NCI-H82 (cell line): ENCODE measurements at regions not wholly inside any gene's neighbourhood (a gene's known extent, or its start where the extent isn't known, plus 50 kb on each side); places are given as distances from the start of the nearest gene placed in this dataset.
"Not testable (repeated sequence)": the region's sequence is repeated elsewhere in the genome, so short reads cannot be mapped to it uniquely, and the experiment has no call there.

Experiments
- DNase-seq: peaks from one replicate; lab custom pipeline; 2025; lab: John Stamatoyannopoulos, UW

- DNase-seq, result no peak
Observed at GRCh38 chr3:816605-817004, 276.2 kb upstream of the CNTN6 start.

- DNase-seq, result no peak
Observed at GRCh38 chr3:834679-835078, 258.1 kb upstream of the CNTN6 start.

- DNase-seq, result no peak
Observed at GRCh38 chr3:835096-835495, 257.7 kb upstream of the CNTN6 start.

- no peak for DNase-seq
Observed at GRCh38 chr3:839981-840380, 252.8 kb upstream of the CNTN6 start.

- DNase-seq, result no peak
Observed at GRCh38 chr3:851098-851790, 241.6 kb upstream of the CNTN6 start.

GRCh38 chr3:852033-852432 is 240.8 kb upstream of the CNTN6 start:
- DNase-seq, result peak; percentile 12

GRCh38 chr3:853489-853888 is 239.3 kb upstream of the CNTN6 start:
- DNase-seq, result no peak

GRCh38 chr3:859135-859534 is 233.7 kb upstream of the CNTN6 start:
- DNase-seq, result no peak

- DNase-seq, result no peak
Observed at GRCh38 chr3:861721-862120, 231.1 kb upstream of the CNTN6 start.

- no peak for DNase-seq
Observed at GRCh38 chr3:869269-869668, 223.6 kb upstream of the CNTN6 start.

- no peak for DNase-seq
Observed at GRCh38 chr3:869734-870133, 223.1 kb upstream of the CNTN6 start.

- no peak for DNase-seq
Observed at GRCh38 chr3:871651-872050, 221.2 kb upstream of the CNTN6 start.

- DNase-seq, result no peak
Observed at GRCh38 chr3:877001-877400, 215.8 kb upstream of the CNTN6 start.

- DNase-seq, result no peak
Observed at GRCh38 chr3:878746-879145, 214.1 kb upstream of the CNTN6 start.

GRCh38 chr3:880371-880770 is 212.5 kb upstream of the CNTN6 start:
- peak; percentile 90 for DNase-seq

GRCh38 chr3:882533-882932 is 210.3 kb upstream of the CNTN6 start:
- DNase-seq, result no peak

- peak; percentile 31 for DNase-seq
Observed at GRCh38 chr3:901953-902778, 190.7 kb upstream of the CNTN6 start.

- DNase-seq, result no peak
Observed at GRCh38 chr3:905217-905616, 187.6 kb upstream of the CNTN6 start.

GRCh38 chr3:906739-907138 is 186.1 kb upstream of the CNTN6 start:
- no peak for DNase-seq

- peak; percentile 47 for DNase-seq
Observed at GRCh38 chr3:908839-909238, 184.0 kb upstream of the CNTN6 start.

- DNase-seq, result not testable (repeated sequence)
Observed at GRCh38 chr3:912717-913116, 180.1 kb upstream of the CNTN6 start.

- DNase-seq, result no peak
Observed at GRCh38 chr3:923161-923910, 169.5 kb upstream of the CNTN6 start.

- DNase-seq, result no peak
Observed at GRCh38 chr3:930866-931265, 162.0 kb upstream of the CNTN6 start.
